ENCODE measurements at regions not wholly inside any gene's neighbourhood (a gene's known extent, or its start where the extent isn't known, plus 50 kb on each side); places are given as distances from the start of the nearest gene placed in this dataset.

DNA sequence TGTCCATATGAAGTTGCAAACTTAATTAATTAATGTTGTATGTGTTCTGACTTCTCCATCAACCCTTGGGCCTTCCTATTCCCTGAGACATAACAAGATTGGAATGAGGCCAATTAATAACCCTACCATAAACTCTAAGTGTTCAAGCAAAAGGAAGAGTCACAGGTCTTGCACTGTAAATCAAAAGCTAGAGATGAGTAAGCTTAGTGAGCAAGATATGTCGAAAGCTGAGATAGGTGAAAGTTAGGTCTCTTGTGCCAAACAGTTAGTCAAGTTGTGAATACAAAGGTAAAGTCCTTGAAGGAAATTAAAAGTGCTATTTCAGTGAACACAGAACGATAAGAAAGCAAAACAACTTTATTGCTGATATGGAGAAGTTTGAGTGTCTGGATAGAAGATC, 58.2 kb upstream of the GPRIN3 start:
- H3K4me1 ChIP-seq (ENCODE audit: insufficient read depth): no peaks in the 10 kb centered on the region
- no peaks in the 10 kb centered on the region for H3K27me3 ChIP-seq
- no peak for DNase-seq
- H3K27ac ChIP-seq: no peak overlapping the region
- intact Hi-C loops (cut with DNase I): no loop called here
- H3K9me3 ChIP-seq: no peaks in the 10 kb centered on the region
- H3K4me3 ChIP-seq: no peak overlapping the region
- no peaks in the 10 kb centered on the region for H3K36me3 ChIP-seq
- 52 to 64% (median 53%) methylated on average over 2 of the region's 2 CpGs for WGBS, 3 donors
- TF ChIP-seq POLR2A (IDR thresholded peaks at IDR 0.05) (no peak), EP300 (IDR thresholded peaks at IDR 0.05) (no peak), CTCF (IDR thresholded peaks at IDR 0.05) (no peak)

DNA sequence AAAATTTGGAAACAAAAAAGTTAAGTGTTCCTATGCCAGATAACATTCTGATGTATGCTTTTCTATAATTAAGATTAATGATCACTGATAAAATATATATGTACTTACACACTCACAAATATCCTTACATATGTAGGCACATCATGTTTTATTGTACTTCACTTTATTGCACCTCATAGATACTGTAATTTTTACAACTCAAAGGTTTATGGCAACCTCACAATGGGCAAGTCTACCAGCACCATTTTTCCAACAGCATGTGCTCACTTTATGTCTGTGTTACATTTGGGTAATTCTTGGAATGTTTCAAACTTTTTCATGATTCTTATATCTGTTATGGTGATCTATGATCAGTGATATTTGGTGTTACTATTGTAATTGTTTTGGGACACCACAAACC, 57.8 kb upstream of the GPRIN3 start:
- Histone ChIP-seq H3K27me3 (no peaks in the 10 kb centered on the region), H3K9me3 (no peaks in the 10 kb centered on the region), H3K4me3 (no peak overlapping the region), H3K27ac (no peak overlapping the region), H3K4me1 (ENCODE audit: insufficient read depth) (no peaks in the 10 kb centered on the region), H3K36me3 (no peaks in the 10 kb centered on the region)
- TF ChIP-seq CTCF (IDR thresholded peaks at IDR 0.05): no peak
- no peak for TF ChIP-seq EP300 (IDR thresholded peaks at IDR 0.05)
- no peak for TF ChIP-seq POLR2A (IDR thresholded peaks at IDR 0.05)
- no peak for DNase-seq
- intact Hi-C loops (cut with DNase I): no loop called here

DNA sequence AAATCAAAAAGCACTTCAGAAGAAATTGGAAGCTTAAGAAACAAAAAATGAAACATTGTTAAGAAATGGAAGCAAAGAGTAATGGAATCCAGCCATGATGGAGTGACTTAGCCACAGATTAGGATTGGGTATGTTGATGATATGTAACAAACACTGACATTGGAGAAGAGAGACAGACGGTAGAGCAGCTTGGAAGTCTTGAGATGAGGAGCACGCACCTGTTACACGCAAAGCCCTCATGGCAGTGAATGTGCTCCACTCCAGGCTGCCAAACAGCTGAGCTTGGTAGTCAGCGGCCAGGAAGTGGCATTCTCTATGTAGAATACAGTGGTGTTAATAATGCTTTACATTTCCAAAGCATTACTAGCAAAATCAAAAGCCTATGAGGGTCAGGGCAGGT, 56.9 kb upstream of the GPRIN3 start:
- 82 to 94% (median 90%) methylated on average over 4 of the region's 4 CpGs for WGBS, 3 donors
- Histone ChIP-seq H3K27me3 (no peaks in the 10 kb centered on the region), H3K9me3 (no peaks in the 10 kb centered on the region), H3K4me3 (no peak overlapping the region), H3K27ac (no peak overlapping the region), H3K36me3 (no peaks in the 10 kb centered on the region), H3K4me1 (ENCODE audit: insufficient read depth) (no peaks in the 10 kb centered on the region)
- no peak for TF ChIP-seq EP300 (IDR thresholded peaks at IDR 0.05)
- no peak for TF ChIP-seq POLR2A (IDR thresholded peaks at IDR 0.05)
- no peak for TF ChIP-seq CTCF (IDR thresholded peaks at IDR 0.05)
- DNase-seq: no peak
- intact Hi-C loops (cut with DNase I): no loop called here

GRCh38 chr4:89363786-89364185, 56.2 kb upstream of the GPRIN3 start:
- no peaks in the 10 kb centered on the region for H3K4me1 ChIP-seq (ENCODE audit: insufficient read depth)
- no peaks in the 10 kb centered on the region for H3K36me3 ChIP-seq
- WGBS, 3 donors: 87 to 92% (median 91%) methylated on average over 7 of the region's 7 CpGs
- H3K4me3 ChIP-seq: no peak overlapping the region
- intact Hi-C loops (cut with DNase I): no loop called here
- DNase-seq: no peak
- H3K27me3 ChIP-seq: no peaks in the 10 kb centered on the region
- no peak overlapping the region for H3K27ac ChIP-seq
- H3K9me3 ChIP-seq: no peaks in the 10 kb centered on the region
- TF ChIP-seq POLR2A (IDR thresholded peaks at IDR 0.05): no peak
- TF ChIP-seq CTCF (IDR thresholded peaks at IDR 0.05): no peak
- TF ChIP-seq EP300 (IDR thresholded peaks at IDR 0.05): no peak

Measured in ovary (tissue), 7 donors.